HG03354 (cell line): ENCODE measurements at regions not wholly inside any gene's neighbourhood (a gene's known extent, or its start where the extent isn't known, plus 50 kb on each side); places are given as distances from the start of the nearest gene placed in this dataset.
A peak's percentile ranks its signal among the peaks of the same experiment; 100 is the strongest.

Source experiments
- ATAC-seq: cut with Tn5 transposase; IDR thresholded peaks from one replicate; pipeline ENCODE4 v1.9.1; 2021; ENCODE audit warnings: mild to moderate bottlenecking; ENCODE audit not compliant: unreplicated experiment, poor library complexity, severe bottlenecking

GRCh38 chr2:95539290-95539689 lies 52.5 kb upstream of the TRIM43 start:
- no peak for ATAC-seq

GRCh38 chr2:95539836-95540235 lies 52.0 kb upstream of the TRIM43 start:
- ATAC-seq = peak; percentile 83
